Transverse colon (tissue), 3 donors: ENCODE measurements at regions not wholly inside any gene's neighbourhood (a gene's known extent, or its start where the extent isn't known, plus 50 kb on each side); places are given as distances from the start of the nearest gene placed in this dataset.

Experiments
- POLR2A ChIP-seq: fragments of 450-650 bp; IDR thresholded peaks from one replicate; pipeline ENCODE4 v1.6.1; 2016; ENCODE audit warnings: antibody characterized with exemption, mild to moderate bottlenecking, moderate library complexity
- TF ChIP-seq, protein P1 (sequence below), 5 experiments: fragments of 200-600 bp in 3 of 5; fragments of 450-650 bp in 2 of 5; sonication (generic) in 3 of 5; IDR thresholded peaks; 1 replicate in 2 of 5; 2 replicates in 3 of 5; pipeline ENCODE4 v1.5.1; 2016 to 2017; ENCODE audit warnings: antibody characterized with exemption in 5 of 5, inconsistent platforms in 3 of 5, mild to moderate bottlenecking in 2 of 5, moderate library complexity in 1 of 5

DNA sequence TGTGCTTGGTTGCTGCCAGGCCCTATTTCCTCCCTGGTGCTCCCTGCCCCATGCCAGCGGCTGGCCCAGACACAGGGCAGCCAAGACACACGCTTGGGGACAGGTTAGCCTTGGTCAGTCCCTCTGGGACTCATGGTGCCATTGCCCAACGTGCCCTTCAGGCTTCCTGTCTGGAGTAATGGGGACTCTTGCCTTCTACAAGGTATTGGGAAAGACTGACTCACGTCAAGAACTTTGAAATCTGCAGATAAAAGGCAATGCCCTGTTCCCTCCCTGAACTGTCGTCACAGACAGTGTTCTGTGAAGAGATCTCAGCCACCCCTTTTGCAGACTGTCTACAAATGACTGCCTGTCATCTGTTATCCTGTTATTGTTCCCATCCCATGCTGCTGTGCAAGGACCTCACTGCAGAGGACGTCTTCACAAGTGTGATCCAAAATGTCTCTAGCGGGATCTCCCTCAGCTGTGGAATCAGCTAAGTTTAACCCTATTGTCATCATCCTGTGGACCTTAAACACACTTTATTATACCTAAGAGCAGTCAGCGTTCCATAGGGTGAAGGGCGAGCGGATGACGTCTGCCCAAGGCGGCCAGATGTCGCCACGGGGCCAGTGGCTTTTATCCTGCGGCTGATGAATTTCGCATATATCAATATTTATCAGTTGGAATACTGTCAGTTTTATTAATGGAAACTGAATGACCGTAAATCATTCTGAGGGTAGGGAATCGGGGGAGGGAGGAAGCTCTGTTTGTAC is 59.0 kb downstream of the GSX1 start:
- TF ChIP-seq, protein P1, sequence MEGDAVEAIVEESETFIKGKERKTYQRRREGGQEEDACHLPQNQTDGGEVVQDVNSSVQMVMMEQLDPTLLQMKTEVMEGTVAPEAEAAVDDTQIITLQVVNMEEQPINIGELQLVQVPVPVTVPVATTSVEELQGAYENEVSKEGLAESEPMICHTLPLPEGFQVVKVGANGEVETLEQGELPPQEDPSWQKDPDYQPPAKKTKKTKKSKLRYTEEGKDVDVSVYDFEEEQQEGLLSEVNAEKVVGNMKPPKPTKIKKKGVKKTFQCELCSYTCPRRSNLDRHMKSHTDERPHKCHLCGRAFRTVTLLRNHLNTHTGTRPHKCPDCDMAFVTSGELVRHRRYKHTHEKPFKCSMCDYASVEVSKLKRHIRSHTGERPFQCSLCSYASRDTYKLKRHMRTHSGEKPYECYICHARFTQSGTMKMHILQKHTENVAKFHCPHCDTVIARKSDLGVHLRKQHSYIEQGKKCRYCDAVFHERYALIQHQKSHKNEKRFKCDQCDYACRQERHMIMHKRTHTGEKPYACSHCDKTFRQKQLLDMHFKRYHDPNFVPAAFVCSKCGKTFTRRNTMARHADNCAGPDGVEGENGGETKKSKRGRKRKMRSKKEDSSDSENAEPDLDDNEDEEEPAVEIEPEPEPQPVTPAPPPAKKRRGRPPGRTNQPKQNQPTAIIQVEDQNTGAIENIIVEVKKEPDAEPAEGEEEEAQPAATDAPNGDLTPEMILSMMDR (IDR thresholded peaks at IDR 0.05) = no peak
- TF ChIP-seq POLR2A = no peak
